Left renal pelvis (tissue), 4 donors: ENCODE measurements at regions not wholly inside any gene's neighbourhood (a gene's known extent, or its start where the extent isn't known, plus 50 kb on each side); places are given as distances from the start of the nearest gene placed in this dataset.

Experiments
- DNase-seq, 4 donors: peaks; one replicate each; pipeline ENCODE4 v3.0.0-alpha.2; 2013; ENCODE audit warnings: low read depth in 4 of 4, low spot score in 3 of 4

GRCh38 chr10:8910314-8910713, 855.8 kb downstream of the GATA3 start:
- DNase-seq: no peak

- no peak for DNase-seq
These were observed 856.5 kb downstream of the GATA3 start for GRCh38 chr10:8911032-8911431.

DNA sequence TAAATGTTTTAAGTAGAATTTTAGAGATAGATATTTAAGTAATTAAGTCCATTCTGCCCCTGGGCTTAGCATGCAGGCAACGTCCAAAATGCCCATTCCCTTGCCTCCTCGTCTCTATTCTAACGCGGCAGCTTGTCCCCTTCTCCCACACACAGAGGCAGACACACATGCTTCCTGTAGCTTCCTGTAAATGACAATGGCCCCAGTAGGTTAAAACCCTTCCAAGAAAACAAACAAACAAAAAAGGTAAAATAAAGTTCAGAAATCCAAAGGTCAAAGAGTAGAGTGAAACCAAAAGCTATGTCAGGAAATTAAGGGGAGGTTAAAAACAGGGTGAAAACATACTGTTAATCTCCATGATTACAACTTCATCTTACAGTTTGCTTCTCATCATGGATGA, 857.6 kb downstream of the GATA3 start:
- DNase-seq: no peak

DNA sequence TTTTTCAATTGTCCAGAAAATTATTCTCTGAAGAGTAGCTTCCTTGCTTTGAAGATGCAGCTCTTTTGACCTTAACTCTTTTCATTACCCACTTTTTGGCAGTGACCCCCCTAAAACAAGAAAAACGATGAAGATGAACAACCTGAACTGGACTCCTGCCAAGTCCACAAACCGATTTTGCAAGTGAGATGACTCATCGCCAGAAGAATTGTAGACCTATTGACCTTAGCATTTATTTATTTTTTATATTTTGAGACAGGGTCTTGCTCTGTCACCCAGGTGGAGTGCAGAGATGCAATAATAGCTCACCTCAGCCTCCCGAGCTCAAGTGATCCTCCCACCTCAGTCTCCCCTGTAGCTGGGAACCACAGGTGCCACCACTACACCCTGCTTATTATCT, 859.2 kb downstream of the GATA3 start:
- no peak for DNase-seq

DNA sequence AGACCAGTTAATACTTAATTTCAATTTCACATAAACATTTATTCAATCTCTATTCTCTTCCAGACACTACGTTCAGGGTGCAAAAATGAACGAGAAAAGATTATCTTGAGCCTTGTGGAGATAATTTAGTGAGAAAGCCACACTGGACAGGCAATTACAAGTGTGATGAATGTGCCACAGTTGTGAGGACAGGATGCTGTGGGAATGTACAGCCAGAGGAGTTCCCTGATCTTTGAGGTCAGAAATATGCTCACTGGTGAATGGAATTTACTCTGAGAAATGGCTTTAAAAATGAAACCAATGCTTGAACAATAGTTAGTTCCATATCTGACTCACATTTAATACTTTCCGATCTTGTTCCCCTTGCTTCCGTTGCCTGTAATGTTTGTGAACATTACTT, 864.8 kb downstream of the GATA3 start:
- no peak for DNase-seq

DNA sequence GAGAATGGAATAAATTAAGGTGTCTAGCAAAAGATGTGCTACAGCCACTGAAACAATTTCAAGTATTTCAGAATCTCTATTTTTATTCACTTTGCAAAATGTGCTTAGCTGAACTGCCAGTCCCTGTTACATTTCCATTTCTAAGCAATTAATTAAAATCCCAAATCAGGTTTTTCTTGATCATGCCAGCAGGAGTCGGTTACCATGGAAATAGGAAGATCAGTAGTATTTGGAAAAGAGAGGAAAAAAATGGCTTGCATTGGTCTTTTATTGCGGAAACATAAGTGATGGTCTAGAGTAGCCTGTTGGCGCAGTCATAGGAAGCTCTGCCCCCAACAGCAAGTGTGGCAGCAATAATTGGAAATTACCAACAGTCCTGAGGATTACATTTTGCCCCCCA, 867.1 kb downstream of the GATA3 start:
- no peak for DNase-seq

DNA sequence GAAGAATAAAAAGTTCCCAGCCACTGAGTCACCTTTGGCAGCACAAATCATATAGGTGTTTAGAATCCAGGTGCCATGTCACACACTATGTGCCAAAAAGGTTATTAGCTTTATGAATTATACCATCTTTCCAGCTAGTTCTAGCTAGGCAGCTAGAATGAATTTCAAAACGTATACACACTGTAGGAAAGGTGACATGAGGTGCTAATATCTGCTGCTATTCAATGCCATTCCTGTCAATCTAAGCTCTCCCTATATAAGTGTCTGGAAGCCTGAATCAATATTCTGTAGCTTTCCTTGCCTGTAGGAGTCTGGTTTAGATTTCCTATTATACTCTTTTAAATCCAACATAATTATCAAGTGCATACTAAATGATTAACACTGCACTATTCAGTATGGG, 868.6 kb downstream of the GATA3 start:
- DNase-seq: no peak

DNA sequence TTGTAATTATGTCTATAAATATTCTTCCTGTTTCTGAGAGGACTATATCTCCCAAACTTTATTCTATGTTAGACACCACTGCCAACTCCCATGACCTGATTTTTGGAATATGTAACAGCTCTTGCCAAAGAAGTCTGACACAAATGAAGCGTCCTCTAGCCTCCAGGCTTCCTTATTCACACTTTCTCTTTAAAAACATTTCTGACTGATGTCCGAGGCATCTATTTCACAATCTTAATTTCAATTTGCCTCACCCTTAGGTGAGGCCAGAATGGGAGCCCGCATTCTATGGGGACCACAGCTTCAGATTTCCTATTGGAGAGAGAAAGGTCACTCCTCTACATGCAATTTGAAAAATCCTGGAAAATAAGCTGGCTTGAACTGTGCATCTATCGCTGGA, 873.2 kb downstream of the GATA3 start:
- DNase-seq: no peak

DNA sequence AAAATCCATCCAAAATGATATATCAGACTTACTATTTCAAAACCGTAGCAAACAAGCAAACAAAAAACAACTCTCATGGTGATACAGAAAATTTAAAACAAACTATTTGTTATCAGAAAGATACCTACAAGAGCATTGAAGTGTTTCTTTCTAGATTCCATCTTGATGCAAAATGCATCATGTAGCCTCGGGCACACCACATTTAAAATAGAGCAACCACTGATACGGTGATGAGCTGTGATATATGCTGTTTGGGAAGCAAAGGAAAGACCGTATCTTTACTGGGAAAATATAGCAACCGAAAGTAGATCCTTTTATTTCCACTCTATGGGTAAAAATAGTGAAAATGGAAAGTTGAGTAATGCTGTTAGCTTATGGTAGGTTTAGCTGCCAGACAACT, 892.0 kb downstream of the GATA3 start:
- no peak for DNase-seq

DNA sequence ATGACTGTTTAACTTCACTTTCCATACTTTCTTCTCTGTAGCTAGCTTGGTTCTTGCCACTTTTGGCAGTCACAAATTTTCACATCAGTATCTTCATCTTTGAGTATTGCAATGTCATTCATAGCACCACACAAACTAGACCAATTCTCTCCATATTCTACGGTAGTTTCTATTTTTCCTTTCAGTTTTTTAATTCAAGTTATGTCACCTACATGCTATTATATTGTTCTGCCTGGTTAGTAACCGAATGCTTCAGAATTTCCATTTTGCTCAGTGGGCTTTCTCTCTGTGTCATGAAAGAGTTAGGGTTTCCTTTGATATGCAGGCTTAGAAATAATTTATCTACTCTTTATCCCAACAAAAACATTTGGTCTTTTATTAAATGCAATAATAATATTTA, 896.5 kb downstream of the GATA3 start:
- no peak for DNase-seq

GRCh38 chr10:8951440-8952089, 897.1 kb downstream of the GATA3 start:
- no peak for DNase-seq

DNA sequence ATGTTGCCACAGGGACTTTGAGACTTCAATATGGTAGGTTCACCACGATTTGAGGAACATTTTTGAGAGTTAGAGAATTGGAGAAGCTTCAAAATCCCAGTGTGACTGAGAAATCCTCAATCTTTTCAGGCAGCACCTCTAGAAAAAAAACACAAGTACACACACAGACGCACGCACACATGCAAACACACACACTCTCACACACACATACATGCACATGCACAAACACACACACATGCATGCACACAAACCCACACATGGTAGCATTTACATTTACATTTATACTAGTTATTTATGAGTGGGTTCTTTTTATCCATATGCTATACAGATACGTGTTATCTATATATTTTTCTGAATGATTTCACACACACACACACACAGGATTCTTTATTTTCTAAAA, 901.9 kb downstream of the GATA3 start:
- no peak for DNase-seq

DNA sequence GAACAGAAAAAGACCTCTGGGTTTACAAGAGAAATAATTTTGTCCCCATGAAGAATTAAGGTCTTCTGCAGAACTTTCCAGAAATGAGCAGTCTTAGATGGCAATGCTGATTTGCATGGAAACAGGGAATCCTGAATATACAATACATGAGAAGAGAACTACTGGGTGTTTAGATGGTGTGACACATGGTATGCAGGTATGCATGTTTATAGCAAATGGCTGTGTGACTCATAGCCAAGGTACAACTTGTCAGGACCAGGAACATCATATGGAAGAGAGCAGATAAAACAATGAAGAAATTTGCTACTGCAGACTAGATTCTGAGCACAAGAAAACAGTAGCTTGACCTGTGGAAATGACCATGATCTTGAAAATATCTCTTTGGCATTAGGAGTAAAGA, 907.8 kb downstream of the GATA3 start:
- no peak for DNase-seq

DNA sequence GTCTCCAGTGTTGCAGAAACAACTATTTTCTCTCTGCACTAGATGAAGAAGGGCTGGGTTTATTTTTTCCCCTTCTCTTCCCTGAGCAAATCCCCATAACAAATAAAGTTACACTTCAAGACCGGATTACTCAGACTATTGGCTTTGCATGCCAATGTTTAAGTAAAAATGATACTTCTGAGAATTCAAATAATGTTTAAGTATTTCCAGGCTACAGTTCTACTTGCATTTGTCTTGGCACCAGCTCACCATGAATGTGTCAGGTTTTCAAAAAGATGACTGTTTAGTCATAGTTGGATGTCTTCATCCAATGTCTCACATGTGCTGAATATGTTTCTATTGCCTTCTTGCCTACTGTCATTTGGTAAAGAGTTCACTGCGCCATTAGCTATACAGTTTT, 912.6 kb downstream of the GATA3 start:
- no peak for DNase-seq

DNA sequence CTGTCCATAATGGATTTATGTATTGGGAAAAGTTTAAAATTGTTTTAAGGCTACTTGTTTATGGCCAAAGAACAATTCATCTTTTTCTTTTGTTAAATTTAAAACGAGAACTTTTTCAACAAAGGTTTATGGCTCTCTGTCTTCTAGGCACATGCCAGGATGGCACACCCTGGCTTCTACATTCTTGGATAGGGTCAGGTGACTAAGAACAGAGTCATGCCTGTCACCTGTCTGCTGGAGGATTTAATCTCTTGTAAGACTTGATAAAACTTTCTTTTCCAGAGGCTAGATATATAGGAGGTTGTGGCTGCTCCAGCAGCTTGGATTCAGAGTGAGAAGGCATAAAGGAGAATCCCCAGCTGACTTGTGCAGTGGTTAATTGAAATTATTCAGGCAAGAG, 915.4 kb downstream of the GATA3 start:
- DNase-seq: no peak

GRCh38 chr10:8975535-8975934, 921.0 kb downstream of the GATA3 start:
- no peak for DNase-seq

DNA sequence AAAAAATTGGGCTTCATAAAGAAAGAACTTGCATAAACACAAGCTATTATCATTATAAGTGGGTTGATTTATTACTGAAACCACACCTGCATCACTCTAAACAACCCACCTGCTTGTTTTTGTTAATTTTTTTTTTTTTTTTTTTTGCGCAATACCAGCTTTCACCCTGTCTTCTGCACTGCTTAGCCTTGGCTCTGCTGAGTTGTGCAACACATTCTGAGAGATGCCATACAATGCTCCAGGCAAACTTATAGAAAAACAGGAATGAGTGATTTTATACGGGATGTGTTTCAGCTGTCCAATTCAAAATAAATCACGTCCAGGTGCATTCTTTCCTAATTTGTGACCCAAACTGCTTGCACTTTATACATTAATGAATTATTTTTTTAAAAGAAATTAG, 923.6 kb downstream of the GATA3 start:
- no peak for DNase-seq

- DNase-seq: no peak
These were observed 925.5 kb downstream of the GATA3 start for GRCh38 chr10:8979976-8980375.

DNA sequence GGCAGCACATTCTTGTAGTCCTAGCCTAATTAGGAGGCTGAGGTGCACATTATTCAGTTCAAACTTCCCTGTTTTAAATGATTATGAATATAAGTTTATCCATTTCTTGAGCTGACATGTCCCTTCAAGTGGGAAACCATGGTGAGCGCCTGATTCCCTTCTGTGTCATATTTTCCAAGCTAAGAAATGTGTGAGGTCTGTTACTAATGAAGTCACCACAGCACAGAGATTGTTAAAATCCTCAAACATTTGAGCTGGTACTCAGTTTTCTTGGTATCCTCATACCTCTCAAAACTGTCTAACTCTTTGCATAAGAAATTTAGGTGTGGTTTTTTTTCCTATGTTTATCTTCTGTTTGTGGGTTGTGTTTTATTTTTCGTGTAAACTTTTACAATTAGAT, 926.8 kb downstream of the GATA3 start:
- DNase-seq: no peak

DNA sequence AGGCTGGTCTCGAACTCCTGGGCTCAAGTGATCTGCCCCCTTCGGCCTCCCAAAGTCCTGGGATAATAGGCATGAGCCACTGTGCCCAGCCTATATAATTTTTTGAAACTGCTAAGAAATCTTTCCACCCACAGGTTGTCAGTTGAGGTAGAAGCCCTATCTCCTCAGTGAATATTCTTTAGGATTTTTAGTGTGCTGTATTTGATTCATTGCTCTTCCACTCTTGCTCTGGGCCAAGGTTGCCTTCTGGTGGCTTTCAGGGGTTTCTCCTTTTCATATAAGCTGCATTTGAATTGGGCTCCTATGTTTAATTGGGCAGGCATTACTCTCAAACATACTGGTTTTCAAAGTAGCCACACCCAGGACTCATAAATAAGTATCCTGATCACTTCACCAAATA, 931.2 kb downstream of the GATA3 start:
- DNase-seq: no peak

GRCh38 chr10:8986975-8987374, 932.5 kb downstream of the GATA3 start:
- no peak for DNase-seq

GRCh38 chr10:8987712-8988111, 933.2 kb downstream of the GATA3 start:
- DNase-seq: no peak

DNA sequence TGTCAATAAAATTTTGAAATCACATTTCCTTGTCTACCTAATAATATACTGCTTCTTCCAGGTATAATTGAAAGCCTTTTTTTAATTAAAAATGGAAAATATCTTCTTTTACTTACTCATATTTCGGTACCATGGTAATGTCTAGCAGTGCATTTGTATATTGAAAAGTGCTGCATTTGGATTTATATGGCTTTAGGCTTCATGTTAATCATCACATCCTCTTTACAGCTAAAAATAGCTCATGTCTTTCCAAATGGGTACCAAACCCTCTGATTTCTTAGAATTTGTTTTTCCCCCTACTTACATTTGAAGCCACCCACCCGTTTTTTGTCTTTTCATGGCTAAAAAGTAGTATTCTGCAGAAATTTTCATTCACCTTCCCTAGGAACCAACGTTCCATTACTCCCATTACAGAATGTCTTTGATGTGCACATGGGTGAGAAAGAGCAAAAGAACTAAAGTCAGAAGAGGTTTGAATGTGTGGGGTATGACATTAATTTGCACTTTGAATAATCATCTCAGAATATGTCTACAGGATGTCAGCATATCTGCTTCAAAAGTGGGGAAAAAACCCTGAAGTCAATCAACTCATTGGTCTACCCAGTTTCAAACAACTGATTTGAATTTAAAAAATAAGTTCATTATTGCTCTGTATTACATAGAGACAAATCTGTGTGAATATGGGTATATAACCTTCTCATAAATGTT, 935.9 kb downstream of the GATA3 start:
- no peak for DNase-seq
